B cell (primary cell): ENCODE measurements at regions not wholly inside any gene's neighbourhood (a gene's known extent, or its start where the extent isn't known, plus 50 kb on each side); places are given as distances from the start of the nearest gene placed in this dataset.

Source experiments
- ATAC-seq: fragments of 200-7000 bp; cut with Tn5 transposase; one replicate; pipeline ENCODE4 v1.10.0; 2021; ENCODE audit warnings: low read depth, mild to moderate bottlenecking, moderate number of reproducible peaks, moderate library complexity
- CTCF ChIA-PET: fragments of 350-600 bp; sonication (Branson Sonifier 250); formaldehyde crosslinking; loops from one replicate; lab custom pipeline; 2021; ENCODE audit warnings: antibody characterized with exemption, inconsistent platforms; lab: Charles Lee
- POLR2A ChIA-PET: fragments of 350-600 bp; sonication (Branson Sonifier 250); formaldehyde crosslinking; loops from one replicate; lab custom pipeline; 2021; ENCODE audit warnings: antibody characterized with exemption; lab: Charles Lee
- DNase-seq: peaks from one replicate; pipeline ENCODE4 v3.0.0; 2013
- H2AFZ ChIP-seq: 2 replicates; pipeline ENCODE4 v1.6.1; 2012; ENCODE audit warnings: mild to moderate bottlenecking, low read depth, low read length; ENCODE audit not compliant: insufficient read depth, poor library complexity, severe bottlenecking
- H3K27ac ChIP-seq, 2 donors: 1 replicate in 1 of 2; 2 replicates in 1 of 2; pipeline ENCODE4 v1.5.1; 2012 to 2013; ENCODE audit warnings: low read length in 2 of 2, mild to moderate bottlenecking in 2 of 2, moderate library complexity in 1 of 2
- H3K27me3 ChIP-seq, 4 experiments: fragments of 200-600 bp in 1 of 4; sonication (generic) in 1 of 4; replicated peaks in 1 of 4; 1 replicate in 2 of 4; 2 replicates in 2 of 4; pipeline versions ENCODE4 v1.6.1 to v1.7.0; 2013 to 2016; ENCODE audit warnings: low read length in 3 of 4, mild to moderate bottlenecking in 2 of 4, mixed read lengths in 1 of 4, moderate library complexity in 1 of 4; ENCODE audit not compliant: insufficient read depth in 4 of 4, control insufficient read depth in 3 of 4; ENCODE audit errors: control extremely low read depth in 1 of 4
- H3K36me3 ChIP-seq, 2 experiments: replicated peaks in 1 of 2; 1 replicate in 1 of 2; 2 replicates in 1 of 2; pipeline versions ENCODE4 v1.6.1 to v1.7.1; 2013; ENCODE audit warnings: low read length in 1 of 2; ENCODE audit not compliant: insufficient read depth in 2 of 2, control insufficient read depth in 1 of 2; ENCODE audit errors: control extremely low read depth in 1 of 2, extremely low read depth in 1 of 2
- H3K4me1 ChIP-seq, 2 donors: fragments of 200-600 bp in 1 of 2; sonication (generic) in 1 of 2; 1 replicate in 1 of 2; 2 replicates in 1 of 2; pipeline versions ENCODE4 v1.5.1 to v1.6.1; 2013 to 2017; ENCODE audit warnings: low read length in 2 of 2; ENCODE audit not compliant: control insufficient read depth in 2 of 2, insufficient read depth in 2 of 2
- H3K4me2 ChIP-seq: replicated peaks from 2 replicates; pipeline ENCODE3; 2012; ENCODE audit warnings: mild to moderate bottlenecking, low read depth, low read length; ENCODE audit not compliant: poor library complexity, severe bottlenecking
- H3K4me3 ChIP-seq, 5 experiments: fragments of 200-600 bp in 1 of 5; sonication (generic) in 1 of 5; 1 replicate in 3 of 5; 2 replicates in 2 of 5; pipeline versions ENCODE4 v1.5.1 to v1.7.0; 2011 to 2016; ENCODE audit warnings: low read length in 4 of 5, mild to moderate bottlenecking in 4 of 5, low read depth in 2 of 5, control low read depth in 1 of 5, moderate library complexity in 1 of 5; ENCODE audit not compliant: insufficient read depth in 1 of 5; ENCODE audit errors: control extremely low read depth in 1 of 5, extremely low read depth in 1 of 5
- H3K79me2 ChIP-seq: fragments of 200-600 bp; sonication (generic); one replicate; pipeline ENCODE4 v1.6.0; 2016; ENCODE audit warnings: low read length; ENCODE audit not compliant: control insufficient read depth, insufficient read depth
- H3K9ac ChIP-seq: fragments of 200-600 bp; sonication (generic); 2 replicates; pipeline ENCODE4 v1.6.1; 2017; ENCODE audit warnings: mild to moderate bottlenecking, low read length, moderate library complexity
- H3K9me3 ChIP-seq, 3 donors: one replicate each; pipeline versions ENCODE4 v1.6.1 to v1.7.1; 2013; ENCODE audit warnings: low read length in 2 of 3; ENCODE audit not compliant: control insufficient read depth in 2 of 3, insufficient read depth in 1 of 3; ENCODE audit errors: control extremely low read depth in 1 of 3
- H4K20me1 ChIP-seq: 2 replicates; pipeline ENCODE4 v1.6.0; 2012; ENCODE audit warnings: mild to moderate bottlenecking, low read length; ENCODE audit not compliant: insufficient read depth, control insufficient read depth, poor library complexity, severe bottlenecking
- H3K27ac Mint-ChIP-seq: one replicate; pipeline ENCODE4 v1.8.0; 2021; ENCODE audit warnings: mixed read lengths
- H3K27me3 Mint-ChIP-seq: one replicate; pipeline ENCODE4 v1.8.0; 2021; ENCODE audit warnings: mixed read lengths
- H3K4me1 Mint-ChIP-seq: one replicate; pipeline ENCODE4 v1.8.0; 2021; ENCODE audit warnings: mixed read lengths
- H3K4me3 Mint-ChIP-seq: one replicate; pipeline ENCODE4 v1.8.0; 2021; ENCODE audit warnings: mixed read lengths
- H3K9me3 Mint-ChIP-seq: one replicate; pipeline ENCODE4 v1.8.0; 2022; ENCODE audit warnings: mixed read lengths; ENCODE audit not compliant: insufficient read depth
- CTCF ChIP-seq: fragments of 200-600 bp; IDR thresholded peaks from one replicate; pipeline ENCODE4 v1.8.0; 2022; ENCODE audit warnings: antibody characterized with exemption, mild to moderate bottlenecking
- EZH2 ChIP-seq: IDR thresholded peaks from 2 replicates; pipeline ENCODE4 v1.6.1; 2012; ENCODE audit warnings: borderline replicate concordance, low read depth, mild to moderate bottlenecking, moderate library complexity, low read length; ENCODE audit not compliant: insufficient read depth, poor library complexity, severe bottlenecking
- WGBS: methylation state at CpG from one replicate; pipeline ENCODE4 v1.1.5; 2013; ENCODE audit warnings: missing lambda C conversion rate; ENCODE audit not compliant: insufficient coverage; 5-methylcytosine and 5-hydroxymethylcytosine counted together
- intact Hi-C: fragments of 100-400 bp; cut with micrococcal nuclease; formaldehyde crosslinking; loops from one replicate; pipeline ENCODE4 v1.10.0; 2022

GRCh38 chr7:12107381-12107780 lies 103.7 kb upstream of the TMEM106B start:
- Histone ChIP-seq H3K4me2 (no peak overlapping the region), H3K79me2 (no peaks in the 10 kb centered on the region), H2AFZ (no peak overlapping the region), H4K20me1 (no peaks in the 10 kb centered on the region), H3K9ac (no peak overlapping the region), H3K4me1 (no peaks in the 10 kb centered on the region), H3K36me3 (no peaks in the 10 kb centered on the region), H3K4me3 (no peak overlapping the region), H3K27ac (no peak overlapping the region), H3K9me3 (no peaks in the 10 kb centered on the region), H3K27me3 (peaks cover 0 to 10% (median 4%) of the 10 kb centered on the region in 4 experiments)
- DNase-seq, result no peak
- no peak for ATAC-seq
- ChIA-PET CTCF (no interaction called here), POLR2A (no interaction called here)
- Mint-ChIP-seq H3K27ac (no peak overlapping the region), H3K4me1 (peaks cover 3% of the 10 kb centered on the region), H3K27me3 (peaks cover 31% of the 10 kb centered on the region), H3K4me3 (no peak overlapping the region), H3K9me3 (no peaks in the 10 kb centered on the region)
- TF ChIP-seq CTCF (no peak), EZH2 (no peak)
- WGBS, result no CpG with 5 or more reads among the region's 2 CpGs
- intact Hi-C loops, result no loop called here

- H3K9me3 Mint-ChIP-seq, result no peaks in the 10 kb centered on the region
- no peak overlapping the region for H3K4me3 ChIP-seq
- H4K20me1 ChIP-seq, result no peaks in the 10 kb centered on the region
- ChIA-PET CTCF (no interaction called here), POLR2A (no interaction called here)
- no peak for ATAC-seq
- no CpG with 5 or more reads among the region's 3 CpGs for WGBS
- no peak overlapping the region for H3K9ac ChIP-seq
- H3K27ac Mint-ChIP-seq, result no peak overlapping the region
- H3K4me1 ChIP-seq, result no peaks in the 10 kb centered on the region
- H3K27ac ChIP-seq, result no peak overlapping the region
- H3K36me3 ChIP-seq, result no peaks in the 10 kb centered on the region
- peaks cover 35% of the 10 kb centered on the region for H3K27me3 Mint-ChIP-seq
- no peak for DNase-seq
- no peak overlapping the region for H3K4me3 Mint-ChIP-seq
- no peak overlapping the region for H2AFZ ChIP-seq
- H3K79me2 ChIP-seq, result no peaks in the 10 kb centered on the region
- H3K4me2 ChIP-seq, result no peak overlapping the region
- H3K4me1 Mint-ChIP-seq, result peaks cover 3% of the 10 kb centered on the region
- no peak for TF ChIP-seq CTCF
- TF ChIP-seq EZH2, result no peak
- peaks cover 0 to 10% (median 4%) of the 10 kb centered on the region in 4 experiments for H3K27me3 ChIP-seq
- H3K9me3 ChIP-seq, result no peaks in the 10 kb centered on the region
- intact Hi-C loops, result no loop called here
Observed at GRCh38 chr7:12107841-12108254, 103.2 kb upstream of the TMEM106B start.
